T1000 (cell line): ENCODE measurements at regions not wholly inside any gene's neighbourhood (a gene's known extent, or its start where the extent isn't known, plus 50 kb on each side); places are given as distances from the start of the nearest gene placed in this dataset.

Source experiments
- DNase-seq: peaks from one replicate; lab custom pipeline; 2025; ENCODE audit warnings: mixed read lengths; lab: John Stamatoyannopoulos, UW

DNA sequence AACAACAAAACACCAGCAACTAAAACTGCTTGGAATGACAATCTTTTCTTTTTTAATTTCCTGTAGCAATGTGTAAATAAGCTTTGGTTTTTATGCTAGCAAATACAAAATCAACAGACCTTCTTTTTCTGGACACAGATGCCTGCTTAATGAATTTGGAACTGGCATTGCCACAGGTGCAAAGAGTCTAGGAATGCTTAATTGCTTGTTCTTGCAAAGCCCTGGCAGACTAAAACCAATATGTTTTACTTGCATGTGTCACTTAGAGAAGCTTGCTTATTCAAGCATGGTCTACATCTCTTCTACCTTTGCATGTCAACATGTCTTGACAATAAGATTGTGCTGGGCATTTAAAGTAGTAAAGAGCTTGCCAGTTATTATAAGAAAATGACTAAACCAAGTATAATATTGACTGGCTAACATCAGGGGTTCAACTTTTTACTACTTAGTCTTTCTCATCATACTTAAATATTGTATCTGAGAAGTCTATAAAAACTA, 656.7 kb upstream of the NDST4 start:
- DNase-seq: no peak

GRCh38 chr4:115769396-115769795, 656.0 kb upstream of the NDST4 start:
- no peak for DNase-seq

DNA sequence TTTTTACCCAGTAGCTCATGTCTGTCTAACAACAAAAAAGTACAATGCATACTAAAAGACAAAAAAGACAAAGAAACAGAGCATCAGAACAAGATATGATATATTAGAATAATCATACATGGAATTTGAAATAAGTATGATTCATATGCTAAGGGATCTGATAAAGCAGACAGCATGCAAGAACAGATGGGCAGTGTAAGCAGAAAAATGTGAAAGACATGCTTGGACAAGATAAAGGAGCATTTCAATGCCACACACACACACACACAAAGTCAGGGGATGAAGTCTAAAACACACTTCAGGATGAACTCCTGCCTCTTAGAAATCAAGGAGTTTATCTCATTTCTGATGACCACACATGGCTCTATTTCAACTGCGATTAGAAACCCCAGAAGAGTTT, 649.6 kb upstream of the NDST4 start:
- DNase-seq: no peak

DNA sequence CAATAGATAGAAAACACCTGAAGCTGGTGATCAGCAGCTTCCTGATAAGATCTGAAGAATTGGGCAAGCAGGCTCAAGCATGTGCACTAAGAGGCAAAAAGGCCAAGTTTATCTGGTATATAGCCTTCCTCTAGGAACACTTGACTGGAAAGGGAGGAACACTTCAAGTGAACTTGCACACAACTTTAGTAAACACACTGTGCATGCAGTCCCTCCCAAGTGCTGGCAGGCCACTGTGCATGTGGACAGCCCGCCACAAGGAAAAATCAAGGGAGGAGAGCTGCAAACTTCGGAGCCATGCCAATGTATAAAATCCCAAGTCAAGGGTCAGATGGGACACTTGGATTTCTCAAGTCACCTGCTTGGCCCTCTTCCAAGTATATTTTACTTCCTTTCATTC, 645.8 kb upstream of the NDST4 start:
- DNase-seq: no peak

DNA sequence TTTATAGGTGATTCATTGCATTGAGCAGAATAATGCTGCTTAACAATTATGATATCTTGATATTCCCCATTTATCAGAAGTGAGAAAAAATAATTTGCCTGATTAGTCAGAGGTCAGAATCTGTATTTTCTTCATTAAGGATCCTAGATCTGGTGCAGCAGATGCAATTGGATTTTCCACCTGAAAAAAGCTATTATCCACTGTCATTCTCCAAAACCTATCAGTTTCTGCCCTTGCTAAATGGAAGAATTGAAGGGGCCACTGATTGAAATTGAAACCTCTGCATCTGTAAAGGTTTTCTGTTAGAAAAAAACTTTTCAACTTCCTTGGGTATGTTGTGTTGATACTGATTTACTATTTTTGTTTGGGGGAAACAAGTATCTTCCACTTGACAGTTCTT, 636.0 kb upstream of the NDST4 start:
- no peak for DNase-seq

- DNase-seq: no peak
Measured at GRCh38 chr4:115740806-115741205, 627.4 kb upstream of the NDST4 start.

DNA sequence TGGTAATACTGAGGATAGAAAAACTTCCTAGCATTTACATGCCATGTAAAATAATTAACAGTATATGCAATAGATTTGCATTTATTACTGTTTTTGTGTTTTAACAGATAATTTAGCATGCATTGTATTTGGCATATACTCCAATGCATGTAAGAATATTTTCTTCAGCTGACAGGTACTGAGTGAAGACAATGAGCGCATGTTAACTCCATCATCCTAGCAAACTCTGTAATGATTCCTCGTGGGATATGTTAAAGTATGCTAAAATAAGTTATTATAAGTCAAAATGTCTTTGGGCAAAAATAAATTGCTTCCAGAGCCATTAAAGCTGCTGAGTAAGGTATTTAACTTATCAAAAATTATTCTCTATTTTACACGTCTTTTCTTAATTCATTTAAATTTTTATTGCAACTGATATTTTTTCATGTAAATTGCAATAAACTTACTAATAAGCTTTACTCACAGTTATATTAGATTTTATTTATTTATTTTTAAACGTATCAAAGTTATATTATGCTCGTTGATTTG, 616.4 kb upstream of the NDST4 start:
- DNase-seq: no peak

- no peak for DNase-seq
Measured at GRCh38 chr4:115723621-115724020, 610.2 kb upstream of the NDST4 start.

GRCh38 chr4:115720611-115721010, 607.2 kb upstream of the NDST4 start:
- DNase-seq: no peak

- no peak for DNase-seq
Measured at GRCh38 chr4:115711575-115711974, 598.2 kb upstream of the NDST4 start.

- no peak for DNase-seq
Measured at GRCh38 chr4:115688961-115689360, 575.5 kb upstream of the NDST4 start.

GRCh38 chr4:115687052-115687755, 573.8 kb upstream of the NDST4 start:
- DNase-seq: no peak

- no peak for DNase-seq
Measured at GRCh38 chr4:115678425-115678941, 565.1 kb upstream of the NDST4 start.

DNA sequence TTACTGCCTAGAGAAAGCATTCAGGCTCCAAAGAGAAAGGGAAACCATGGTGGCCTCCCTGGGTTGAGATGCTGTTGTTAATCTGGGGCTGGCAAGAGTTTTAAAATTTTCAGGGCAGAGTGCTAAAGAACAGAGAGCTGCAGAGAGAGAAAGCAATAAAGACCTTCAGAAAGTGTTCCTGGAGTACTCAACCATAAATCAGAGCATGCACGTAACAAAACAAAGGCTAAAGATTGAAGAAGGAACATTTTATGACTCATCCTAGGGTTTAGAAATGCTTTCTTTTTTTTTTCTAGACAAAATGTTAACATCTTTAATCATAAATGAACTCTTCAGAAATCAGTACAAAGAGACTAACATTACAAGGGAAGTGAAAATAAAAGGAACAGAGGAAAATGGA, 562.3 kb upstream of the NDST4 start:
- no peak for DNase-seq

- DNase-seq: no peak
Measured at GRCh38 chr4:115674485-115674884, 561.1 kb upstream of the NDST4 start.

- no peak for DNase-seq
Measured at GRCh38 chr4:115671581-115671980, 558.2 kb upstream of the NDST4 start.

GRCh38 chr4:115670930-115671329, 557.5 kb upstream of the NDST4 start:
- DNase-seq: no peak

- no peak for DNase-seq
Measured at GRCh38 chr4:115668396-115668795, 555.0 kb upstream of the NDST4 start.

- no peak for DNase-seq
Measured at GRCh38 chr4:115664285-115664684, 550.9 kb upstream of the NDST4 start.

DNA sequence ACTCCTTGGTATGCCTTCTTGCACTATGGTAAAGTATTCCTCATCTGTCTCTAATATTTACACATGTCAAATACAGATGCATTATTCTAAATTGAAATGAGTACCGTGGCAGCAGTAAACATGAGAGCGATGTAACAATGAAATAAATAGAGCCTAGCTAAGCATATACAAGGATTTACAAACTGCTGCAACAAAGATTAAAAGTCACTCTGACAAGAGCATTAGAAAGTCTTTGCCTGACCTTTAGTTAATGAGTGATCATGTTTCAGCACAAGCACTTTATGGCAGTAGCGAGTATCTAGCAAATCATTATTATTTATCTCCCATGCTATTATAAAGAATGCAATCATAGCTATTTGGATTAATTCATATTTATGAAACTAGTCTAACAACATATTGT, 547.0 kb upstream of the NDST4 start:
- DNase-seq: no peak

DNA sequence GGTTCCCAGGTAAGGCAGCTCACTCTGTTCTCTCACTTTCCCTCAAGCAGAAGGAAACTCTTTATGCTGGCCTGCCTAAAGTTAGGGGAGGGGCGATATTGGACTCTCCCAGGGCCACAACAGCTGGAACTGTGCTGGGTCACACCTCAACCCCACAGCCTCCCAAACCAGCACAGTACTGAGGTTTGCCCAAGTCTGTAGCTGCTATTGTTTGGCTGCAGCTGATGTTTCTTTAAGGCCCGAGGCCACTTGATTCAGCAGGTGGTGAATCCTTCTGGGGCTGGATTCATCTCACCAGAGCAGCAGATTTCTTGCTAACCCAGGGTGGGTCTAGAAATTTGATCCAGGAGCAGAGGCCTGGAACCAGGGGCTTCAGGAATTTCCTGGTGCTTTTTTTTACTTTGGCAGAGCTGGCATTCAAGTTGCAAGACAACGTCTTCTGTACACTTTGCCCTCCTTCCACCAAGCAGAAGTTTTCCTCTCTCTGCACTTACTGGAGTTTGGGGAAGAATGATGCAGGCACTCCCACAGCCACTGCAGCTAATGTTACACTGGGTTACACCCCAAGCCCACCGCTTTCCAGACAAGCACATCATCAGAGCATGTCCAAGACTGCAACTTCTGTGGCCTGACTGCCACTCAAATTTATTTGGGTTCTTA, 544.7 kb upstream of the NDST4 start:
- no peak for DNase-seq

DNA sequence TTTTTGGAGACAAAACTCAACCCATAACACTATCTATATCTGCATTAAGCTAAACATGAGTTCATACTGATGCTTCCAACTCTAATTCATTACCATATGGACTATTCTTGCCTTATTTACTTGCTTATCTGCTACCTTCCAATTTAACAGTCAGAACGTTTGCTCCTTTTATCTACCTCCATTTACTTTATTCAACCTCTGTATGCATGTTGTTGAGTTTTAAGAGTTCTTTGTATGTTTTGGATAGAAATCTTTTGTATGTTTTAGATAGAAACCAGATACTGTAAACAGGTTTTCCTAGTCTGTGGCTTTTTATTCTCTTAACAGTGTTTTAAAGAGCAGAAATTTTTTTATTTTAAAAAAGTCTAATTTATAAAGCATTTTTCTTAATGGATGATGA, 542.2 kb upstream of the NDST4 start:
- no peak for DNase-seq

DNA sequence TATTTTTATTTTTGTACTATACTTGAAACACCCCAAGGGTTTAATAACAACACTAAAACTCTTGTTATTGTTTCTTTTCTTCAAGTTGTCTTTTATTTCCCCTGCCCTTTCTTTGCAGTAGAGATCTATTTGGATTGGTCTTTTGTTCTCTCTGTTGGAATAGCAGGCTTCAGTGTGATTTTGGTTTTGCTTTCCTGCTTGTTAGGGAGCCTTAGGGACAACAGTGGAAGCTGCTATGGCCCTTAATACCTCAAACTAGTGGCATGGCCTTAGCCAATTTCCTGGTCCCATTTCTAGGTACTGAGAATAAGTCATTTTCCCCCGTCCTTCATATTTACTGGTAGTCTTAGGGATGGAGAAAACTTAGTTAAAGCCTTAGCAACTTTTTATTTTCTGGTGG, 535.4 kb upstream of the NDST4 start:
- DNase-seq: no peak
